ENCODE measurements at regions not wholly inside any gene's neighbourhood (a gene's known extent, or its start where the extent isn't known, plus 50 kb on each side); places are given as distances from the start of the nearest gene placed in this dataset.
"Not testable (repeated sequence)": the region's sequence is repeated elsewhere in the genome, so short reads cannot be mapped to it uniquely, and the experiment has no call there.

DNA sequence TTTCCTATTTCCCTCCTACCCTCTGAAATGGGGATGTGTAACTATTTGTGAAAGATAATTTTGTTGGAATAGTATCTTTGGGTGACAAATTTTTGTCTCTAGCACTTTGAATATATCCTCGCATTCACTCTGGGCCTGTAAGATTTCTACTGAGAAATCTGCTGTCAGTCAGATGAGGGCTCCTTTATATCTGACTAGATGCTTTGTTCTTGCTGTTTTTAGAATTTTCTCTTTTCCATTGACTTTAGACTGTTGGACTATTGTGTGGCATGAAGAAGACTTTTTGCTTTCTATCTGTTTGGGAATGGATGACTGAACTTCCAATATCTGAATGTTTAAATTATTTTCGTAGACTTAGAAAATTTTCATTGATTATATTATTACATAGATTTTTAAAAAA lies 54.2 kb upstream of the GRID2 start:
- no peak for DNase-seq
- no peak overlapping the region for H3K27ac Mint-ChIP-seq
- H3K27me3 Mint-ChIP-seq = no peaks in the 10 kb centered on the region
- ChIA-PET POLR2A (no interaction called here), CTCF (no interaction called here)
- no peaks in the 10 kb centered on the region for H3K36me3 Mint-ChIP-seq (ENCODE audit: low read depth)
- peaks cover 6% of the 10 kb centered on the region for H3K9me3 Mint-ChIP-seq
- no peak overlapping the region for H3K4me3 Mint-ChIP-seq
- no peaks in the 10 kb centered on the region for H3K4me1 Mint-ChIP-seq

GRCh38 chr4:92251711-92252110 lies 52.1 kb upstream of the GRID2 start:
- ChIA-PET CTCF (interaction anchor here (0.6 kb wide), 1 partner anchor 25 kb away, joined by 3 read pairs; no protein-coding TSS in a partner anchor), POLR2A (no interaction called here)
- Mint-ChIP-seq H3K36me3 (ENCODE audit: low read depth) (no peaks in the 10 kb centered on the region), H3K4me1 (no peaks in the 10 kb centered on the region), H3K27me3 (no peaks in the 10 kb centered on the region), H3K27ac (no peak overlapping the region), H3K4me3 (no peak overlapping the region), H3K9me3 (peaks cover 9% of the 10 kb centered on the region)
- DNase-seq = no peak

GRCh38 chr4:92252358-92252757 lies 51.4 kb upstream of the GRID2 start:
- DNase-seq; POLR2A ChIA-PET; H3K4me1 Mint-ChIP-seq; H3K9me3 Mint-ChIP-seq; H3K27me3 Mint-ChIP-seq; H3K36me3 Mint-ChIP-seq (ENCODE audit: low read depth); H3K4me3 Mint-ChIP-seq; H3K27ac Mint-ChIP-seq: not testable (repeated sequence)
- CTCF ChIA-PET = interaction anchor here (0.6 kb wide), 1 partner anchor 25 kb away, joined by 3 read pairs; no protein-coding TSS in a partner anchor

GRCh38 chr4:92252846-92253245 lies 50.9 kb upstream of the GRID2 start:
- ChIA-PET POLR2A (no interaction called here), CTCF (no interaction called here)
- Mint-ChIP-seq H3K4me3 (no peak overlapping the region), H3K36me3 (ENCODE audit: low read depth) (no peaks in the 10 kb centered on the region), H3K27me3 (no peaks in the 10 kb centered on the region), H3K9me3 (peaks cover 9% of the 10 kb centered on the region), H3K27ac (no peak overlapping the region), H3K4me1 (no peaks in the 10 kb centered on the region)
- no peak for DNase-seq

DNA sequence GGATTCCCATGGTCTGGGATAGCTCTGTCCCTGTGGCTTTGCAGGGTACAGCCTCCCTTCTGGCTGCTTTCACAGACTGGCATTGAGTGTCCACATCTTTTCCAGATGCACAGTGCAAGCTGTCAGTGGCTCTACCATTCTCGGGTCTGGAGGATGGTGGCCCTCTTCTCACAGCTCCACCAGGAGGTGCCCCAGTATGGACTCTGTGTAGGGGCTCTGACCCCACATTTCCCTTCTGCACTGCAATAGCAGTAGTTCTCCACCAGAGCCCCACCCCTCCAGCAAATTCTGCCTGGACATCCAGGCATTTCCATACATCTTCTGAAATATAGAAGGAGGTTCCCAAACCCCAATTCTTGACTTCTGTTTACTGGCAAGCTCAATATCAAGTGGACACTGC lies 50.2 kb upstream of the GRID2 start:
- Mint-ChIP-seq H3K9me3 (peaks cover 9% of the 10 kb centered on the region), H3K4me3 (no peak overlapping the region), H3K4me1 (no peaks in the 10 kb centered on the region), H3K36me3 (ENCODE audit: low read depth) (no peaks in the 10 kb centered on the region), H3K27me3 (no peaks in the 10 kb centered on the region), H3K27ac (no peak overlapping the region)
- CTCF ChIA-PET = no interaction called here
- POLR2A ChIA-PET = no interaction called here
- DNase-seq = no peak
